ENCODE measurements at regions not wholly inside any gene's neighbourhood (a gene's known extent, or its start where the extent isn't known, plus 50 kb on each side); places are given as distances from the start of the nearest gene placed in this dataset.

- no peak for TF ChIP-seq BRCA1 (IDR thresholded peaks at IDR 0.05; ENCODE audit: low read depth, low read length)
- no peak for TF ChIP-seq HDAC6 (IDR thresholded peaks at IDR 0.05; ENCODE audit: low read depth, low read length)
- no peak for TF ChIP-seq CREB1 (IDR thresholded peaks at IDR 0.05)
- no peak for TF ChIP-seq SIRT6 (IDR thresholded peaks at IDR 0.05; ENCODE audit: low read length)
- no peak for TF ChIP-seq TEAD4 (IDR thresholded peaks at IDR 0.05; ENCODE audit: low read depth, low read length)
These were observed 113.2 kb downstream of the FANCF start (continued) for GRCh38 chr11:22512457-22512856.

All from H1 (cell line).